Esophagus squamous epithelium (tissue), 4 donors: ENCODE measurements at regions not wholly inside any gene's neighbourhood (a gene's known extent, or its start where the extent isn't known, plus 50 kb on each side); places are given as distances from the start of the nearest gene placed in this dataset.

Experiments used
- CTCF ChIP-seq, 6 experiments: fragments of 450-650 bp in 4 of 6; fragments of 200-600 bp in 2 of 6; sonication (generic) in 2 of 6; IDR thresholded peaks; one replicate each; pipeline ENCODE4 v1.5.1; 2016 to 2019; ENCODE audit warnings: antibody characterized with exemption in 6 of 6, mild to moderate bottlenecking in 4 of 6, moderate library complexity in 4 of 6
- POLR2A ChIP-seq, 4 donors: fragments of 450-650 bp; IDR thresholded peaks; one replicate each; pipeline ENCODE4 v1.6.1; 2017; ENCODE audit warnings: antibody characterized with exemption in 4 of 4, mild to moderate bottlenecking in 4 of 4, moderate library complexity in 3 of 4

GRCh38 chr5:98173334-98173733 lies 600.1 kb upstream of the RGMB start:
- TF ChIP-seq CTCF (IDR thresholded peaks at IDR 0.05) (no peak), POLR2A (IDR thresholded peaks at IDR 0.05) (no peak)
